HepG2 (cell line): ENCODE measurements at regions not wholly inside any gene's neighbourhood (a gene's known extent, or its start where the extent isn't known, plus 50 kb on each side); places are given as distances from the start of the nearest gene placed in this dataset.

Experiments used
- AGO2 ChIP-seq: fragments of 200-400 bp; formaldehyde crosslinking; optimal IDR thresholded peaks from 2 replicates; pipeline ENCODE3; 2017; ENCODE audit warnings: mild to moderate bottlenecking, low read depth, low read length, moderate library complexity
- FOXC1 ChIP-seq: sonication (generic); formaldehyde crosslinking; IDR thresholded peaks from 2 replicates; pipeline ENCODE4 v1.8.0; 2022; ENCODE audit warnings: mild to moderate bottlenecking, missing genetic modification reagents, borderline replicate concordance
- MXI1 ChIP-seq: IDR thresholded peaks from 3 replicates; pipeline ENCODE4 v1.6.1; 2012; ENCODE audit warnings: low read depth, low read length, inconsistent platforms, borderline replicate concordance
- NR3C1 ChIP-seq: sonication (generic); formaldehyde crosslinking; IDR thresholded peaks from 2 replicates; pipeline ENCODE4 v1.4.0; 2020; ENCODE audit warnings: missing genetic modification reagents
- RAD21 ChIP-seq: fragments of 450-650 bp; formaldehyde crosslinking; IDR thresholded peaks from 2 replicates; pipeline ENCODE4 v1.5.0; 2020; ENCODE audit warnings: mild to moderate bottlenecking
- RERE ChIP-seq: IDR thresholded peaks from 2 replicates; pipeline ENCODE4 v1.6.1; 2016; ENCODE audit warnings: low read depth, missing genetic modification reagents, missing compliant biosample characterization
- TEAD2 ChIP-seq: sonication (generic); formaldehyde crosslinking; IDR thresholded peaks from 2 replicates; pipeline ENCODE4 v1.9.0; 2021; ENCODE audit warnings: missing genetic modification reagents
- ZNF34 ChIP-seq: sonication (generic); formaldehyde crosslinking; IDR thresholded peaks from 2 replicates; pipeline ENCODE4 v1.4.0; 2020; ENCODE audit warnings: mild to moderate bottlenecking, missing genetic modification reagents, borderline replicate concordance
- ZNF501 ChIP-seq: sonication (generic); formaldehyde crosslinking; IDR thresholded peaks from 2 replicates; pipeline ENCODE4 v1.5.1; 2020; ENCODE audit warnings: mild to moderate bottlenecking, moderate library complexity, missing genetic modification reagents
- ZNF7 ChIP-seq: IDR thresholded peaks from 2 replicates; pipeline ENCODE4 v1.6.1; 2016; ENCODE audit warnings: missing biosample characterization, missing genetic modification reagents
- TF ChIP-seq, protein P1 (sequence below): sonication (generic); formaldehyde crosslinking; IDR thresholded peaks from 2 replicates; pipeline ENCODE4 v1.8.0; 2022; ENCODE audit warnings: mild to moderate bottlenecking, missing genetic modification reagents; ENCODE audit not compliant: insufficient replicate concordance
- TF ChIP-seq, protein P2 (sequence below): sonication (generic); formaldehyde crosslinking; IDR thresholded peaks from 2 replicates; pipeline ENCODE4 v1.4.0; 2020; ENCODE audit warnings: missing genetic modification reagents
- TF ChIP-seq, protein P3 (sequence below): sonication (generic); formaldehyde crosslinking; IDR thresholded peaks from 2 replicates; pipeline ENCODE4 v1.4.0; 2020; ENCODE audit warnings: low read depth, mild to moderate bottlenecking, missing genetic modification reagents

DNA sequence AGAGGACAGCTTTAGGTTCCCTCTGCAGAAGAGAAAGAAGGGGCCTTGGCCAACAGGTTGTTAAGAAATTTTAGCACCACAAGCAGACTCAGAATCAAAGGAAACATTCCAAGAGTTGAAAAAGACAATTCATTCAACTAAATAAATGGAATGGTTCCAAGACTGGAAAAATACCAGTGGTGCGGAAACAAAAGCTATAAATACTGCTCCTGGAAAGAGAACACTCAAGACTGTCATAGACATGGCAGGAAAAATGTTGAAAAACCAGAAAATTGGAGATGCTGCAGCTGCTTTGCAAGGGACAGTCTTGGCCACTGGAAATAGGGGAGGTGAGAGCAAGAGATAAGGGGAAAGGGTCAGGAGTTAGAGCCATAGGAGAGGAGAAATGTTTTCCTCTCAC is 312.7 kb upstream of the CYRIA start:
- no peak for TF ChIP-seq NR3C1 (CRISPR knock-in tag)
- TF ChIP-seq RERE (CRISPR knock-in tag): no peak
- no peak for TF ChIP-seq MXI1
- no peak for TF ChIP-seq ZNF501 (CRISPR knock-in tag)
- TF ChIP-seq, protein P1, sequence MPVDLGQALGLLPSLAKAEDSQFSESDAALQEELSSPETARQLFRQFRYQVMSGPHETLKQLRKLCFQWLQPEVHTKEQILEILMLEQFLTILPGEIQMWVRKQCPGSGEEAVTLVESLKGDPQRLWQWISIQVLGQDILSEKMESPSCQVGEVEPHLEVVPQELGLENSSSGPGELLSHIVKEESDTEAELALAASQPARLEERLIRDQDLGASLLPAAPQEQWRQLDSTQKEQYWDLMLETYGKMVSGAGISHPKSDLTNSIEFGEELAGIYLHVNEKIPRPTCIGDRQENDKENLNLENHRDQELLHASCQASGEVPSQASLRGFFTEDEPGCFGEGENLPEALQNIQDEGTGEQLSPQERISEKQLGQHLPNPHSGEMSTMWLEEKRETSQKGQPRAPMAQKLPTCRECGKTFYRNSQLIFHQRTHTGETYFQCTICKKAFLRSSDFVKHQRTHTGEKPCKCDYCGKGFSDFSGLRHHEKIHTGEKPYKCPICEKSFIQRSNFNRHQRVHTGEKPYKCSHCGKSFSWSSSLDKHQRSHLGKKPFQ: no peak
- TF ChIP-seq, protein P2, sequence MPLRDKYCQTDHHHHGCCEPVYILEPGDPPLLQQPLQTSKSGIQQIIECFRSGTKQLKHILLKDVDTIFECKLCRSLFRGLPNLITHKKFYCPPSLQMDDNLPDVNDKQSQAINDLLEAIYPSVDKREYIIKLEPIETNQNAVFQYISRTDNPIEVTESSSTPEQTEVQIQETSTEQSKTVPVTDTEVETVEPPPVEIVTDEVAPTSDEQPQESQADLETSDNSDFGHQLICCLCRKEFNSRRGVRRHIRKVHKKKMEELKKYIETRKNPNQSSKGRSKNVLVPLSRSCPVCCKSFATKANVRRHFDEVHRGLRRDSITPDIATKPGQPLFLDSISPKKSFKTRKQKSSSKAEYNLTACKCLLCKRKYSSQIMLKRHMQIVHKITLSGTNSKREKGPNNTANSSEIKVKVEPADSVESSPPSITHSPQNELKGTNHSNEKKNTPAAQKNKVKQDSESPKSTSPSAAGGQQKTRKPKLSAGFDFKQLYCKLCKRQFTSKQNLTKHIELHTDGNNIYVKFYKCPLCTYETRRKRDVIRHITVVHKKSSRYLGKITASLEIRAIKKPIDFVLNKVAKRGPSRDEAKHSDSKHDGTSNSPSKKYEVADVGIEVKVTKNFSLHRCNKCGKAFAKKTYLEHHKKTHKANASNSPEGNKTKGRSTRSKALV (CRISPR knock-in tag): no peak
- TF ChIP-seq AGO2: no peak
- no peak for TF ChIP-seq FOXC1
- TF ChIP-seq, protein P3, sequence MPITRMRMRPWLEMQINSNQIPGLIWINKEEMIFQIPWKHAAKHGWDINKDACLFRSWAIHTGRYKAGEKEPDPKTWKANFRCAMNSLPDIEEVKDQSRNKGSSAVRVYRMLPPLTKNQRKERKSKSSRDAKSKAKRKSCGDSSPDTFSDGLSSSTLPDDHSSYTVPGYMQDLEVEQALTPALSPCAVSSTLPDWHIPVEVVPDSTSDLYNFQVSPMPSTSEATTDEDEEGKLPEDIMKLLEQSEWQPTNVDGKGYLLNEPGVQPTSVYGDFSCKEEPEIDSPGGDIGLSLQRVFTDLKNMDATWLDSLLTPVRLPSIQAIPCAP: no peak
- no peak for TF ChIP-seq ZNF7 (CRISPR knock-in tag)
- no peak for TF ChIP-seq RAD21 (CRISPR knock-in tag)
- TF ChIP-seq ZNF34 (CRISPR knock-in tag): no peak
- no peak for TF ChIP-seq TEAD2 (CRISPR knock-in tag)
